Keratinocyte (primary cell): ENCODE measurements at regions not wholly inside any gene's neighbourhood (a gene's known extent, or its start where the extent isn't known, plus 50 kb on each side); places are given as distances from the start of the nearest gene placed in this dataset.

Experiments used
- DNase-seq: peaks from one replicate; pipeline ENCODE4 v3.0.0-alpha.2; 2011; ENCODE audit warnings: low read depth, missing footprints, low spot score
- FAIRE-seq: peaks from 2 replicates; lab custom pipeline; 2011; peaks lifted over from hg19 to GRCh38; lab: Jason Lieb, UNC
- H2AFZ ChIP-seq: 2 replicates; pipeline ENCODE4 v1.6.0; 2012; ENCODE audit warnings: low read length, control low read depth, inconsistent platforms; ENCODE audit not compliant: control insufficient read depth
- H3K27ac ChIP-seq: 2 replicates; pipeline ENCODE4 v1.5.1; 2011; ENCODE audit warnings: low read length; ENCODE audit not compliant: control insufficient read depth, insufficient read depth
- H3K27me3 ChIP-seq: 3 replicates; pipeline ENCODE4 v1.6.0; 2011; ENCODE audit warnings: low read length; ENCODE audit not compliant: control insufficient read depth, insufficient read depth; ENCODE audit errors: extremely low read depth
- H3K36me3 ChIP-seq, 2 experiments: 2 replicates in 1 of 2; 3 replicates in 1 of 2; pipeline ENCODE4 v1.5.1; 2011; ENCODE audit warnings: low read length in 2 of 2, mild to moderate bottlenecking in 1 of 2; ENCODE audit not compliant: control insufficient read depth in 2 of 2, insufficient read depth in 2 of 2; ENCODE audit errors: extremely low read depth in 1 of 2
- H3K4me1 ChIP-seq: 3 replicates; pipeline ENCODE4 v1.5.1; 2011; ENCODE audit warnings: low read length; ENCODE audit not compliant: control insufficient read depth, insufficient read depth; ENCODE audit errors: extremely low read depth
- H3K4me2 ChIP-seq: 3 replicates; pipeline ENCODE4 v1.6.0; 2011; ENCODE audit warnings: low read depth, low read length; ENCODE audit not compliant: control insufficient read depth, insufficient read depth; ENCODE audit errors: extremely low read depth
- H3K4me3 ChIP-seq, 3 experiments: fragments of 200-600 bp in 1 of 3; sonication (generic) in 1 of 3; 2 replicates in 2 of 3; 3 replicates in 1 of 3; pipeline ENCODE4 v1.5.1; 2011 to 2016; ENCODE audit warnings: low read length in 3 of 3, mild to moderate bottlenecking in 3 of 3, control low read depth in 2 of 3, inconsistent platforms in 1 of 3, low read depth in 1 of 3, mixed read lengths in 1 of 3, mixed run types in 1 of 3, moderate library complexity in 1 of 3; ENCODE audit not compliant: control insufficient read depth in 2 of 3, insufficient read depth in 2 of 3; ENCODE audit errors: extremely low read depth in 1 of 3
- H3K79me2 ChIP-seq: 2 replicates; pipeline ENCODE4 v1.6.0; 2012; ENCODE audit warnings: low read length; ENCODE audit not compliant: control insufficient read depth, insufficient read depth
- H3K9ac ChIP-seq: 3 replicates; pipeline ENCODE4 v1.6.0; 2011; ENCODE audit warnings: low read length; ENCODE audit not compliant: control insufficient read depth, insufficient read depth; ENCODE audit errors: extremely low read depth
- H3K9me1 ChIP-seq: 3 replicates; pipeline ENCODE4 v1.6.0; 2011; ENCODE audit warnings: low read length; ENCODE audit not compliant: control insufficient read depth, insufficient read depth; ENCODE audit errors: extremely low read depth
- H3K9me3 ChIP-seq: 2 replicates; pipeline ENCODE4 v1.5.1; 2012; ENCODE audit warnings: low read depth, low read length; ENCODE audit not compliant: control insufficient read depth
- H4K20me1 ChIP-seq: 3 replicates; pipeline ENCODE4 v1.6.0; 2011; ENCODE audit warnings: low read length; ENCODE audit not compliant: control insufficient read depth, insufficient read depth; ENCODE audit errors: extremely low read depth
- EZH2 ChIP-seq: IDR thresholded peaks from one replicate; pipeline ENCODE4 v1.6.1; 2012; ENCODE audit warnings: inconsistent platforms, mild to moderate bottlenecking, low read length, moderate library complexity
- dilution Hi-C: fragments of 300-500 bp; cut with MboI; formaldehyde crosslinking; loops from one replicate; pipeline ENCODE4 v1.7.0; 2020; ENCODE audit warnings: low sequenced_read_pairs; ENCODE audit not compliant: extremely low pct_ligation_motif_present
- TF ChIP-seq, protein P1 (sequence below), 3 experiments: IDR thresholded peaks in 1 of 3; conservative IDR thresholded peaks in 1 of 3; optimal IDR thresholded peaks in 1 of 3; 2 replicates in 2 of 3; 3 replicates in 1 of 3; pipeline versions ENCODE3 to v1.5.1; 2011; ENCODE audit warnings: low read length in 3 of 3, mild to moderate bottlenecking in 3 of 3, moderate library complexity in 2 of 3, control low read depth in 1 of 3, inconsistent platforms in 1 of 3; ENCODE audit not compliant: insufficient read depth in 2 of 3; ENCODE audit errors: extremely low read depth in 1 of 3

- dilution Hi-C loops = no loop called here
- Histone ChIP-seq H3K4me1 (no peaks in the 10 kb centered on the region), H3K36me3 (no peaks in the 10 kb centered on the region), H3K9me1 (no peaks in the 10 kb centered on the region), H3K9ac (no peak overlapping the region), H2AFZ (no peak overlapping the region), H4K20me1 (no peaks in the 10 kb centered on the region), H3K27me3 (peaks cover 5% of the 10 kb centered on the region), H3K4me2 (no peak overlapping the region), H3K9me3 (no peaks in the 10 kb centered on the region), H3K4me3 (no peak overlapping the region), H3K79me2 (no peaks in the 10 kb centered on the region), H3K27ac (no peak overlapping the region)
- no peak for TF ChIP-seq EZH2
- TF ChIP-seq, protein P1, sequence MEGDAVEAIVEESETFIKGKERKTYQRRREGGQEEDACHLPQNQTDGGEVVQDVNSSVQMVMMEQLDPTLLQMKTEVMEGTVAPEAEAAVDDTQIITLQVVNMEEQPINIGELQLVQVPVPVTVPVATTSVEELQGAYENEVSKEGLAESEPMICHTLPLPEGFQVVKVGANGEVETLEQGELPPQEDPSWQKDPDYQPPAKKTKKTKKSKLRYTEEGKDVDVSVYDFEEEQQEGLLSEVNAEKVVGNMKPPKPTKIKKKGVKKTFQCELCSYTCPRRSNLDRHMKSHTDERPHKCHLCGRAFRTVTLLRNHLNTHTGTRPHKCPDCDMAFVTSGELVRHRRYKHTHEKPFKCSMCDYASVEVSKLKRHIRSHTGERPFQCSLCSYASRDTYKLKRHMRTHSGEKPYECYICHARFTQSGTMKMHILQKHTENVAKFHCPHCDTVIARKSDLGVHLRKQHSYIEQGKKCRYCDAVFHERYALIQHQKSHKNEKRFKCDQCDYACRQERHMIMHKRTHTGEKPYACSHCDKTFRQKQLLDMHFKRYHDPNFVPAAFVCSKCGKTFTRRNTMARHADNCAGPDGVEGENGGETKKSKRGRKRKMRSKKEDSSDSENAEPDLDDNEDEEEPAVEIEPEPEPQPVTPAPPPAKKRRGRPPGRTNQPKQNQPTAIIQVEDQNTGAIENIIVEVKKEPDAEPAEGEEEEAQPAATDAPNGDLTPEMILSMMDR (optimal IDR thresholded peaks at IDR 0.05 in 1 of 3, IDR thresholded peaks at IDR 0.05 in 1 of 3, conservative IDR thresholded peaks at IDR 0.05 in 1 of 3; ENCODE audit: extremely low read depth in 1 of 3, insufficient read depth in 2 of 3, low read length in 3 of 3) = no peak
- FAIRE-seq (no peak), DNase-seq (no peak)
These were observed 197.5 kb upstream of the SULF2 start for GRCh38 chr20:47982574-47983360.

DNA sequence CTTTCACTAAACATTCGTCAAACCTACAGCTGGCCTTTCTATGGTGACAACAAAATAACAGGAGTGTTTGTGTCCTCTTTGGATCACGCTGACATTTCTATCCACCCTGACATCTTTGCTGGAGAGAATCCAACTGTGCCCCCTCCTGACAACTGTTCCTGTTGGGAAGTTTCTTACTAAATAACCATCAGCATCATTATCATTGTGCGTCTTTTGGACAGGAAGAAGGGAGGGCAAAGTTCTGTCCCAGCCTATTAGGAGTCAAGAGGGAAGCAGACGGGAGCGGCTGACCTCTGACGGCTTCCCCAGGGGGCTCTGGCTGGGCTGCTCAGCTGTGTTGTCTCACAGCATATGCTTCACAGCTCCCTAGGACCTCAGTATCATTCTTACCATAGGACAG, 195.9 kb upstream of the SULF2 start:
- dilution Hi-C loops = no loop called here
- FAIRE-seq = no peak

More for the DNA sequence above, 195.9 kb upstream of the SULF2 start:
- TF ChIP-seq, protein P1 (optimal IDR thresholded peaks at IDR 0.05 in 1 of 3, IDR thresholded peaks at IDR 0.05 in 1 of 3, conservative IDR thresholded peaks at IDR 0.05 in 1 of 3; ENCODE audit: extremely low read depth in 1 of 3, insufficient read depth in 2 of 3, low read length in 3 of 3) = no peak
- TF ChIP-seq EZH2 = no peak
- H3K79me2 ChIP-seq = no peaks in the 10 kb centered on the region
- no peak for DNase-seq
- no peak overlapping the region for H2AFZ ChIP-seq
- no peak overlapping the region for H3K4me2 ChIP-seq
- H3K4me1 ChIP-seq = no peaks in the 10 kb centered on the region
- H3K27ac ChIP-seq = no peak overlapping the region
- no peaks in the 10 kb centered on the region for H4K20me1 ChIP-seq
- no peak overlapping the region for H3K4me3 ChIP-seq
- no peaks in the 10 kb centered on the region for H3K9me1 ChIP-seq
- no peak overlapping the region for H3K9ac ChIP-seq
- H3K36me3 ChIP-seq = no peaks in the 10 kb centered on the region
- H3K9me3 ChIP-seq = no peaks in the 10 kb centered on the region
- H3K27me3 ChIP-seq = peaks cover 5% of the 10 kb centered on the region
